ENCODE measurements at regions not wholly inside any gene's neighbourhood (a gene's known extent, or its start where the extent isn't known, plus 50 kb on each side); places are given as distances from the start of the nearest gene placed in this dataset.

GRCh38 chr15:92289733-92290132 is 103.9 kb upstream of the ST8SIA2 start:
- Histone ChIP-seq H4K20me1 (ENCODE audit: insufficient read depth, low read length) (no peaks in the 10 kb centered on the region), H2BK120ac (ENCODE audit: low read depth, low read length) (no peak overlapping the region), H4K5ac (ENCODE audit: low read depth, low read length) (no peak overlapping the region), H3K27ac (ENCODE audit: insufficient read depth, low read length) (no peak overlapping the region), H2AFZ (replicated peaks; ENCODE audit: low read length, poor library complexity) (no peak overlapping the region), H3K23ac (ENCODE audit: low read depth, low read length) (no peak overlapping the region), H3K56ac (ENCODE audit: extremely low read depth, insufficient read depth, low read length) (no peak overlapping the region), H2BK20ac (ENCODE audit: low read depth, low read length) (no peak overlapping the region), H3K14ac (replicated peaks; ENCODE audit: low read depth, low read length) (no peak overlapping the region), H3K4me2 (ENCODE audit: low read depth, low read length) (no peak overlapping the region), H4K8ac (ENCODE audit: low read depth in 2 of 2, low read length in 2 of 2) (no peak overlapping the region), H2AK9ac (replicated peaks; ENCODE audit: low read depth, low read length, poor library complexity) (no peak overlapping the region), H3K18ac (ENCODE audit: low read depth, low read length) (no peak overlapping the region), H2BK5ac (ENCODE audit: low read depth, low read length, poor library complexity, severe bottlenecking) (no peak overlapping the region), H3K79me1 (ENCODE audit: low read depth in 1 of 2, low read length in 2 of 2) (no peaks in the 10 kb centered on the region), H3K9me1 (ENCODE audit: insufficient read depth, low read length) (no peaks in the 10 kb centered on the region), H3K9me3 (ENCODE audit: control insufficient read depth, insufficient read depth, low read length) (peaks cover 4% of the 10 kb centered on the region), H3K4ac (ENCODE audit: low read depth, low read length) (no peak overlapping the region), H3K36me3 (ENCODE audit: control insufficient read depth, insufficient read depth, low read length) (no peaks in the 10 kb centered on the region), H3K27me3 (ENCODE audit: control insufficient read depth, insufficient read depth, low read length) (no peaks in the 10 kb centered on the region), H4K91ac (ENCODE audit: insufficient read depth, low read depth, low read length) (no peak overlapping the region), H2AK5ac (ENCODE audit: low read depth, low read length) (no peak overlapping the region), H3K9ac (ENCODE audit: low read depth, low read length) (no peak overlapping the region), H3K4me1 (ENCODE audit: control insufficient read depth, insufficient read depth, low read length) (no peaks in the 10 kb centered on the region), H3K4me3 (ENCODE audit: insufficient read depth, low read depth, low read length) (no peak overlapping the region), H2BK15ac (ENCODE audit: low read depth, low read length) (no peak overlapping the region)
- no CpG with 5 or more reads among the region's 4 CpGs for WGBS, 2 experiments (ENCODE audit: extremely low coverage in 2 of 2, insufficient read length in 1 of 2)
- DNase-seq (no peak), ATAC-seq (ENCODE audit: low read depth) (no peak)
- CTCF ChIA-PET, result no interaction called here
- TF ChIP-seq MXI1 (IDR thresholded peaks at IDR 0.05; ENCODE audit: borderline replicate concordance, low read depth, low read length), result no peak
- TF ChIP-seq CEBPB (IDR thresholded peaks at IDR 0.05; ENCODE audit: low read depth, low read length), result no peak
- no peak for TF ChIP-seq ELK1 (IDR thresholded peaks at IDR 0.05; ENCODE audit: borderline replicate concordance, low read depth, low read length)
- TF ChIP-seq RAD21 (IDR thresholded peaks at IDR 0.05; ENCODE audit: low read length), result no peak
- no peak for TF ChIP-seq BHLHE40 (IDR thresholded peaks at IDR 0.05; ENCODE audit: low read depth, low read length)
- TF ChIP-seq MAFK (IDR thresholded peaks at IDR 0.05; ENCODE audit: low read depth, low read length), result no peak
- no peak for TF ChIP-seq RFX5 (IDR thresholded peaks at IDR 0.05; ENCODE audit: low read depth, low read length)
- TF ChIP-seq RCOR1 (IDR thresholded peaks at IDR 0.05; ENCODE audit: insufficient replicate concordance, low read length), result no peak
- TF ChIP-seq FOS (IDR thresholded peaks at IDR 0.05; ENCODE audit: low read depth, low read length), result no peak
- TF ChIP-seq CTCF (conservative IDR thresholded peaks at IDR 0.05; ENCODE audit: low read depth, low read length), result no peak
- no peak for TF ChIP-seq NFE2L2 (IDR thresholded peaks at IDR 0.05; ENCODE audit: low read depth, low read length)
- no peak for TF ChIP-seq POLR2A (IDR thresholded peaks at IDR 0.05; ENCODE audit: low read depth, low read length)
- TF ChIP-seq CHD1 (IDR thresholded peaks at IDR 0.05; ENCODE audit: low read depth, low read length), result no peak
- TF ChIP-seq USF2 (IDR thresholded peaks at IDR 0.05; ENCODE audit: low read depth, low read length), result no peak
- no peak for TF ChIP-seq MAZ (IDR thresholded peaks at IDR 0.05; ENCODE audit: borderline replicate concordance, low read depth, low read length)
- no peak for TF ChIP-seq SMC3 (IDR thresholded peaks at IDR 0.05; ENCODE audit: low read depth, low read length)
- POLR2A ChIA-PET (ENCODE audit: unreplicated experiment), result interaction anchor here (0.6 kb wide), 1 partner anchor 344 kb away, joined by 3 read pairs; no protein-coding TSS in a partner anchor
- in situ Hi-C loops (cut with MboI; ENCODE audit: low sequenced_read_pairs), result no loop called here
- intact Hi-C loops (cut with micrococcal nuclease), result no loop called here
- dilution Hi-C loops (cut with HindIII; ENCODE audit: low sequenced_read_pairs, unreplicated experiment), result no loop called here
- no TSS peak for BruUV-seq (replicated peaks)

All from IMR-90 (cell line).